ENCODE measurements at regions not wholly inside any gene's neighbourhood (a gene's known extent, or its start where the extent isn't known, plus 50 kb on each side); places are given as distances from the start of the nearest gene placed in this dataset.

- POLR2A ChIA-PET (ENCODE audit: partially characterized antibody): interaction anchor here (0.6 kb wide), 1 partner anchor 1601 kb away, joined by 3 read pairs; no protein-coding TSS in a partner anchor
- WGBS, 2 experiments (ENCODE audit: extremely low coverage in 1 of 2, insufficient coverage in 1 of 2, insufficient read length in 1 of 2, insufficient replicate concordance in 2 of 2, low coverage in 1 of 2, low lambda C conversion rate in 2 of 2, missing lambda C conversion rate in 1 of 2): 83% methylated on average over 10 of the region's 10 CpGs; no CpG with 5 or more reads in 1 of the 2 experiments
- Histone ChIP-seq H3K4me2 (ENCODE audit: insufficient read depth in 1 of 2, low read depth in 2 of 2, low read length in 2 of 2) (no peak overlapping the region), H4K20me1 (replicated peaks in 1 of 2; ENCODE audit: control insufficient read depth in 1 of 2, insufficient read depth in 2 of 2, low read length in 2 of 2) (no peaks in the 10 kb centered on the region), H3K23me2 (ENCODE audit: low read depth, low read length) (no peaks in the 10 kb centered on the region; the same call in 1 of the 2 replicates), H3K14ac (ENCODE audit: insufficient read length) (no peak overlapping the region), H3K79me1 (ENCODE audit: low read depth, low read length) (no peaks in the 10 kb centered on the region), H3K4me1 (replicated peaks in 1 of 4; ENCODE audit: control insufficient read depth in 3 of 4, insufficient read depth in 4 of 4, low read length in 3 of 4) (no peaks in the 10 kb centered on the region), H3K4me3 (ENCODE audit: extremely low read depth in 1 of 4, insufficient read depth in 2 of 4, low read depth in 3 of 4, low read length in 4 of 4) (no peak overlapping the region), H3K23ac (ENCODE audit: insufficient read length) (no peak overlapping the region), H2BK120ac (replicated peaks; ENCODE audit: low read depth, low read length) (no peak overlapping the region), H3K9ac (replicated peaks in 1 of 4; ENCODE audit: extremely low read depth in 1 of 4, low read depth in 3 of 4, low read length in 3 of 4) (no peak overlapping the region), H2AK5ac (ENCODE audit: low read depth, low read length) (no peak overlapping the region), H4K8ac (ENCODE audit: extremely low read depth, insufficient read depth, low read length) (no peak overlapping the region), H4K91ac (replicated peaks; ENCODE audit: insufficient read length, low read length) (no peak overlapping the region), H3K79me2 (ENCODE audit: control insufficient read depth in 1 of 2, insufficient read depth in 2 of 2, low read length in 2 of 2) (no peaks in the 10 kb centered on the region), H3K36me3 (ENCODE audit: control insufficient read depth in 2 of 4, insufficient read depth in 4 of 4, low read length in 3 of 4) (no peaks in the 10 kb centered on the region), H3K27ac (ENCODE audit: low read depth, low read length) (no peak overlapping the region), H2BK12ac (ENCODE audit: low read depth, low read length) (no peak overlapping the region), H3K18ac (ENCODE audit: extremely low read depth, low read length) (no peak overlapping the region), H3K4ac (replicated peaks; ENCODE audit: insufficient read length, low read depth, low read length) (no peak overlapping the region), H3K9me3 (ENCODE audit: insufficient read depth in 2 of 2, low read depth in 1 of 2, low read length in 1 of 2) (peaks cover 4 to 6% of the 10 kb centered on the region in 2 experiments; a peak in 2 of 4 replicates), H2BK20ac (ENCODE audit: low read length) (no peak overlapping the region), H2BK5ac (ENCODE audit: low read depth, low read length) (no peak overlapping the region), H3K27me3 (replicated peaks in 1 of 4; ENCODE audit: control insufficient read depth in 3 of 4, extremely low read depth in 1 of 4, insufficient read depth in 3 of 4, low read length in 3 of 4) (no peaks in the 10 kb centered on the region), H3K56ac (replicated peaks; ENCODE audit: insufficient read length, low read depth, low read length) (no peak overlapping the region), H2AFZ (ENCODE audit: low read length) (no peak overlapping the region), H2BK15ac (ENCODE audit: low read length) (no peak overlapping the region), H4K5ac (ENCODE audit: insufficient read length, low read depth, low read length) (no peak overlapping the region)
- DNase-seq (ENCODE audit: low read depth in 1 of 2, low spot score in 2 of 2) (no peak), FAIRE-seq (no peak)
- CTCF ChIA-PET (ENCODE audit: partially characterized antibody): interaction anchor here (1.0 to 1.8 kb wide), 4 partner anchors 11 to 188 kb away, joined by 3 to 5 read pairs (median 3); no protein-coding TSS in a partner anchor
- no peak for TF ChIP-seq SP4 (IDR thresholded peaks at IDR 0.05; ENCODE audit: low read length)
- no peak for TF ChIP-seq ASH2L (IDR thresholded peaks at IDR 0.05; ENCODE audit: low read length)
- no peak for TF ChIP-seq NANOG (IDR thresholded peaks at IDR 0.05; ENCODE audit: insufficient read depth, low read depth, low read length, poor library complexity, severe bottlenecking)
These were observed 184.6 kb downstream of the CYP26B1 start for GRCh38 chr2:71962911-71963694.
